Small intestine (tissue), 7 donors: ENCODE measurements at regions not wholly inside any gene's neighbourhood (a gene's known extent, or its start where the extent isn't known, plus 50 kb on each side); places are given as distances from the start of the nearest gene placed in this dataset.

ENCODE experiments used
- DNase-seq, 2 donors: peaks; one replicate each; pipeline versions ENCODE4 v3.0.0 to v3.0.0-alpha.2; 2013
- FAIRE-seq: peaks from 2 replicates; lab custom pipeline; 2012; peaks lifted over from hg19 to GRCh38; lab: Jason Lieb, UNC
- H3K27ac ChIP-seq, 3 donors: one replicate each; pipeline ENCODE4 v1.5.1; 2013; ENCODE audit warnings: low read length in 2 of 3, mild to moderate bottlenecking in 2 of 3, control low read depth in 1 of 3, inconsistent platforms in 1 of 3, low read depth in 1 of 3, moderate library complexity in 1 of 3
- H3K27me3 ChIP-seq, 3 donors: one replicate each; pipeline ENCODE4 v1.6.1; 2013; ENCODE audit warnings: low read length in 3 of 3, inconsistent platforms in 1 of 3; ENCODE audit not compliant: control insufficient read depth in 3 of 3, insufficient read depth in 3 of 3
- H3K36me3 ChIP-seq, 3 donors: one replicate each; pipeline ENCODE4 v1.6.1; 2013; ENCODE audit warnings: low read length in 3 of 3, inconsistent platforms in 1 of 3, low read depth in 1 of 3, mild to moderate bottlenecking in 1 of 3, moderate library complexity in 1 of 3; ENCODE audit not compliant: control insufficient read depth in 3 of 3, insufficient read depth in 2 of 3
- H3K4me1 ChIP-seq, 3 donors: one replicate each; pipeline ENCODE4 v1.6.1; 2013; ENCODE audit warnings: low read length in 2 of 3, inconsistent platforms in 1 of 3, low read depth in 1 of 3, mild to moderate bottlenecking in 1 of 3, moderate library complexity in 1 of 3; ENCODE audit not compliant: control insufficient read depth in 3 of 3, insufficient read depth in 2 of 3
- H3K4me3 ChIP-seq, 3 donors: one replicate each; pipeline ENCODE4 v1.5.1; 2013; ENCODE audit warnings: low read length in 3 of 3, control low read depth in 1 of 3, inconsistent platforms in 1 of 3, low read depth in 1 of 3, mild to moderate bottlenecking in 1 of 3, moderate library complexity in 1 of 3
- H3K9me3 ChIP-seq, 2 donors: one replicate each; pipeline ENCODE4 v1.6.1; 2013; ENCODE audit warnings: low read depth in 1 of 2, low read length in 1 of 2; ENCODE audit not compliant: control insufficient read depth in 2 of 2, insufficient read depth in 1 of 2
- WGBS, 3 donors: extraction: QIAGEN DNeasy Blood & Tissue Kit; methylation state at CpG; one replicate each; pipeline ENCODE4 v1.1.7; 2013; 5-methylcytosine and 5-hydroxymethylcytosine counted together
- donor health status: healthy with polysubstance abuse.
- donor health status: control.
- donor health status: control.
- donor health status: Bipolar disorder and iron deficiency.
- donor health status: healthy.

- H3K27me3 ChIP-seq = no peaks in the 10 kb centered on the region
- H3K4me1 ChIP-seq = peaks cover 2 to 3% (median 2%) of the 10 kb centered on the region in 3 donors
- DNase-seq (no peak), FAIRE-seq (no peak)
- H3K9me3 ChIP-seq = no peaks in the 10 kb centered on the region
- no peaks in the 10 kb centered on the region for H3K36me3 ChIP-seq
- H3K27ac ChIP-seq = no peak overlapping the region
- no peak overlapping the region for H3K4me3 ChIP-seq
Observed at GRCh38 chr12:88958153-88958552, 377.9 kb upstream of the KITLG start.

GRCh38 chr12:88957358-88957757 is 377.1 kb upstream of the KITLG start:
- H3K4me3 ChIP-seq = no peak overlapping the region
- no peaks in the 10 kb centered on the region for H3K9me3 ChIP-seq
- FAIRE-seq = no peak
- 89 to 96% (median 92%) methylated on average over 3 of the region's 3 CpGs for WGBS, 3 donors
- no peaks in the 10 kb centered on the region for H3K36me3 ChIP-seq
- no peak for DNase-seq
- H3K4me1 ChIP-seq = peaks cover 2 to 3% (median 3%) of the 10 kb centered on the region in 3 donors
- no peaks in the 10 kb centered on the region for H3K27me3 ChIP-seq
- H3K27ac ChIP-seq = no peak overlapping the region

GRCh38 chr12:88955531-88955930 is 375.3 kb upstream of the KITLG start:
- Histone ChIP-seq H3K27ac (no peak overlapping the region), H3K36me3 (no peaks in the 10 kb centered on the region), H3K4me3 (no peak overlapping the region), H3K9me3 (no peaks in the 10 kb centered on the region), H3K4me1 (peaks cover 2 to 3% (median 3%) of the 10 kb centered on the region in 3 donors), H3K27me3 (no peaks in the 10 kb centered on the region)
- 15 to 63% (median 37%) methylated on average over 5 of the region's 5 CpGs for WGBS, 3 donors
- peak; percentile 13 to 37 for DNase-seq
- no peak for FAIRE-seq

GRCh38 chr12:88953029-88953586 is 372.8 kb upstream of the KITLG start:
- H3K27me3 ChIP-seq = no peaks in the 10 kb centered on the region
- DNase-seq (peak in 1 of 2 donors; percentile 57), FAIRE-seq (no peak)
- WGBS, 3 donors = 73 to 80% (median 77%) methylated on average over 9 of the region's 9 CpGs
- H3K9me3 ChIP-seq = no peaks in the 10 kb centered on the region
- no peak overlapping the region for H3K4me3 ChIP-seq
- peaks cover 2 to 3% (median 3%) of the 10 kb centered on the region in 3 donors for H3K4me1 ChIP-seq
- no peaks in the 10 kb centered on the region for H3K36me3 ChIP-seq
- no peak overlapping the region for H3K27ac ChIP-seq

- peaks cover 2 to 3% (median 3%) of the 10 kb centered on the region in 3 donors for H3K4me1 ChIP-seq
- DNase-seq (peak; percentile 24 to 76), FAIRE-seq (no peak)
- WGBS, 3 donors = 61 to 87% (median 83%) methylated on average over 1 of the region's 1 CpG
- H3K27me3 ChIP-seq = no peaks in the 10 kb centered on the region
- no peaks in the 10 kb centered on the region for H3K36me3 ChIP-seq
- no peak overlapping the region for H3K4me3 ChIP-seq
- no peak overlapping the region for H3K27ac ChIP-seq
- H3K9me3 ChIP-seq = no peaks in the 10 kb centered on the region
Observed at GRCh38 chr12:88952562-88952942, 372.3 kb upstream of the KITLG start.

GRCh38 chr12:88951860-88952561 is 371.7 kb upstream of the KITLG start:
- Histone ChIP-seq H3K9me3 (no peaks in the 10 kb centered on the region), H3K36me3 (no peaks in the 10 kb centered on the region), H3K27me3 (no peaks in the 10 kb centered on the region), H3K4me3 (no peak overlapping the region), H3K27ac (no peak overlapping the region), H3K4me1 (peaks cover 2 to 3% (median 3%) of the 10 kb centered on the region in 3 donors)
- 39 to 44% (median 39%) methylated on average over 2 of the region's 2 CpGs for WGBS, 3 donors
- DNase-seq (no peak), FAIRE-seq (no peak)

- Histone ChIP-seq H3K36me3 (no peaks in the 10 kb centered on the region), H3K27me3 (no peaks in the 10 kb centered on the region), H3K9me3 (no peaks in the 10 kb centered on the region), H3K27ac (no peak overlapping the region), H3K4me1 (peaks cover 3 to 4% (median 3%) of the 10 kb centered on the region in 3 donors), H3K4me3 (no peak overlapping the region)
- no peak for DNase-seq
- 57 to 73% (median 61%) methylated on average over 2 of the region's 2 CpGs for WGBS, 3 donors
- FAIRE-seq = no peak
Observed at GRCh38 chr12:88951177-88951576, 370.9 kb upstream of the KITLG start.

GRCh38 chr12:88947486-88948043 is 367.3 kb upstream of the KITLG start:
- Histone ChIP-seq H3K27me3 (no peaks in the 10 kb centered on the region), H3K27ac (no peak overlapping the region), H3K9me3 (no peaks in the 10 kb centered on the region), H3K36me3 (no peaks in the 10 kb centered on the region), H3K4me3 (no peak overlapping the region), H3K4me1 (peaks cover 0 to 3% (median 0%) of the 10 kb centered on the region in 3 donors)
- no peak for FAIRE-seq
- no peak for DNase-seq
- 81 to 88% (median 86%) methylated on average over 3 of the region's 3 CpGs for WGBS, 3 donors
